Left renal pelvis (tissue), 4 donors: ENCODE measurements at regions not wholly inside any gene's neighbourhood (a gene's known extent, or its start where the extent isn't known, plus 50 kb on each side); places are given as distances from the start of the nearest gene placed in this dataset.

ENCODE experiments used
- DNase-seq, 4 donors: peaks; one replicate each; pipeline ENCODE4 v3.0.0-alpha.2; 2013; ENCODE audit warnings: low read depth in 4 of 4, low spot score in 3 of 4

DNA sequence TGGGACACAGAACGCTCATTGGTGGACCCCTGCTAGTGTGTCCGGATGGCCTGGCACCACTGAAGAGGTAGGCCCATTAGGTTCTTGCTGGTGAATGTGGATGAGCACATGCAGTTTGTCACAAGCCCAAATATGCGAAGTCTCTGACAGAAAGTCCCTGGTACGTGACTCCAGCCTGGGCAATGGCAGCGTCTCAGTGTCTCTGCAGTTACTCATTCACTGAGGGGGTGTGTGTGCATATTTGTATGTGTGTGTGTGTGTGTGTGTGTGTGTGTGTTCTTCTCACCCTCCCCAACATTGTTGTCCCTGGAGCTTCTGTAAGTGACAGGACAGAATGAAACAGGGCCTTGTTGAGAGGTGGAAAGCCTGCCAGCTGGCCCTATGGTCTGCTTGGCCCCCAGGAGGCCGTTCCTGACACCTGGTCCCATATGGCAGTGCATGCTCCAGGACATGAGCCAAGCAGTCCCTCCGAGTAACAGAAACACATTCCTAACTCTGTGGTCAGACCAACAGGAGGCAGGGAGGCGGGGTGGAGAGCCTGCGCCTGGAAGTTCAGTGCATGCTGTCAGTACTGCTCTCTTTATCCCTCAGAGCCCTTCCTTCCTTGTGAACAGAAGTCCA is 169.9 kb downstream of the SLC28A3 start:
- peak in 1 of 4 donors; percentile 54 for DNase-seq

GRCh38 chr9:84173961-84174360 is 166.6 kb downstream of the SLC28A3 start:
- DNase-seq = no peak

GRCh38 chr9:84174486-84174885 is 166.1 kb downstream of the SLC28A3 start:
- no peak for DNase-seq

DNA sequence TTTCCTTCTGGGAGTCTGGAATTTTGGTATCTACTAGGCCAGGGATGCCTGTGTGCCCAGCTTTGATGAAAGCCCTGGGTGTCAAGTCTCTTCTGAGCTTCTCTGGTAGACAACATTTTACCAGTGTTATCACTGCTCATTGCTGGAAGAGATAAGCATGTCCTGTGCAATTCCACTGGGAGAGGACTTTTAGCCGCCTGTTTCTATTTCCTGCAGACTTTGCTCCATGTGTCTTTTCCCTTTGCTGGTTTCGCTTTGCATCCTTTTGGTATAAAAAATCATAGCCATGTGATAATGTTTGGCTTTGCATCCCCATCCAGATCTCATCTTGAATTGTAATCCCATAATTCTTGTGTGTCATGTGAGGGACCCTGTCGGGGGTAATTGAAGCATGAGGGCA is 163.2 kb downstream of the SLC28A3 start:
- no peak for DNase-seq

GRCh38 chr9:84179531-84179930 is 161.0 kb downstream of the SLC28A3 start:
- DNase-seq = no peak

DNA sequence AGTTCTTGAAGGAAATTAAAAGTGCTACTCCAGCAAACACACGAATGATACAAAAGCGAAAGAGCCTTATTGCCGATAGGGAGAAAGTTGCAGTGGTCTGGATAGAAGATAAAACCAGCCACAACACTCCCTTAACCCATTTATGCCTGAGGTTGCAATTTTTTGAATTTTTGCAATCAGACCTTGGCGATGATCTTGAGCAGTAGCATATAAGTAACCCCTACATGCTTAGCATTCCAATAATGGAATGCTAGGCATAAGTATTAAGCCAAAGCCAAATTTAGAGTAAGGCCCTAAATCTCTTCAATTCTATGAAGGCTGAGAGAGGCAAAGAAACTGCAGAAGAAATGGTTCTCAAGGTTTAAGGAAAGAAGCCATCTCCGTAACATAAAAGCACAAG is 153.5 kb downstream of the SLC28A3 start:
- no peak for DNase-seq

DNA sequence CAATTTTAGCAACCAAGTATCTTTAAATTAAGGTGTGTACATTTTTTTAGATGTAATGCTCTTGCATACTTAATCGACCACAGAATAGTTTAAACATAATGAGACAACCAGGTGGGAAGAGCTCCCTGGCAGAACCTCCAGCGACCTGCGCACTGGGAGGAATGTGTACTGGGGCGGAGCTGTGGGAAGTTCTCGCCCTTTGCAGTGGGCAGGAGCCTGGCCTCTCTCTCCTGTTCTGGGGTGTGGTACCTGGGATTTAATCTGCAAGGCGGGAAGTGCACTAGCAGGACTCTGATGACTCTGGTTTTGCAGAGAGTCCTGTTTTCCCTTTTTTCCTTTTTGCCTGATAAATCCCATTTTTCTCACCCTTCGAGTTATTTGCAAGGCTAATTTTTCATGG is 150.7 kb downstream of the SLC28A3 start:
- no peak for DNase-seq

GRCh38 chr9:84190411-84190810 is 150.1 kb downstream of the SLC28A3 start:
- DNase-seq = no peak

GRCh38 chr9:84206801-84207370 is 133.7 kb downstream of the SLC28A3 start:
- no peak for DNase-seq

GRCh38 chr9:84207491-84207951 is 133.0 kb downstream of the SLC28A3 start:
- no peak for DNase-seq

DNA sequence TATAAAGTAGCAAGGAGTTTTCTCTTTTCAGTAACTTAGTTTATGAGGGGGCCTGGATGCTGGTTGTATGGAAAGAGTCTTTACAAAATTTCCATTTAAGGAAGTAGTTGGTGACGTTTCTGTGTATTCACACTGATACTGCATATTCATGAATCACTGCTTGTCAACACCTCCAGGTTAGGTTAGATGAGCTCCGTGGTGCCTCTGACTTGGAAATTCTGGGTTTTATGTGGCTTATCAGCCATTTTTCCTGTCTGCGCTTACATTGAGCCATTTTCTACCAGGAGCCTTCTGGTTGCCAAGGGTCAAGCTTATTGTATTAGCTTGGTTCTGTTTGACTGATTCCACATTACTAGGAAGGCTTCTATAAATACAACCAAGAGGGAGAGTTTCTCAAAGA is 128.3 kb downstream of the SLC28A3 start:
- no peak for DNase-seq

- DNase-seq = no peak
These were observed 127.6 kb downstream of the SLC28A3 start for GRCh38 chr9:84212982-84213381.

DNA sequence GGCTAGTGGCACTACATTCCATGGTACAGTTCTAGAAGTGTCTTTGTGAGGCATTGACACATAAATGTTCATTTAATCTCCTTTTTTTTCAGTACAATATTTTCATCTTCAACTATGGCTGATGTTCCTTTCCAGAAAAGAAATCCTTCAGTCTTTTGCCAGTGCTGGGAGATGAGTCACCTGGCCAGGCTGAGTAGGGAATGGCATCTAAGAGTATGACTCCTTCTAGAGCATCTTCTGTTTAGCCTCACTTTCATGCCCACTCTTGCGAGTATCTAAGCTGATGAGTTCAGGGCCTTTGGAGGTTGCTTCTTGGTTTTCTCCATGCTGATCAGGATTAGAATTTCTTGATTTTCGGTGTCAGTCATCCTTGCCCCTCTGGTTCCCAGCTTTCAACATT is 124.4 kb downstream of the SLC28A3 start:
- DNase-seq = no peak

- no peak for DNase-seq
These were observed 122.2 kb downstream of the SLC28A3 start for GRCh38 chr9:84218322-84218721.

GRCh38 chr9:84224246-84224645 is 116.3 kb downstream of the SLC28A3 start:
- no peak for DNase-seq
